OCI-LY3 (cell line): ENCODE measurements at regions not wholly inside any gene's neighbourhood (a gene's known extent, or its start where the extent isn't known, plus 50 kb on each side); places are given as distances from the start of the nearest gene placed in this dataset.
A peak's percentile ranks its signal among the peaks of the same experiment; 100 is the strongest.
"Not testable (repeated sequence)": the region's sequence is repeated elsewhere in the genome, so short reads cannot be mapped to it uniquely, and the experiment has no call there.

Source experiments
- H2AFZ ChIP-seq: fragments of 200-600, 300-600 bp; shearing (Covaris generic); 2 replicates; pipeline ENCODE4 v1.6.0; 2014; ENCODE audit warnings: antibody characterized with exemption, low read depth, low read length
- H3K27ac ChIP-seq: fragments of 200-600, 300-600 bp; sonication (generic); 2 replicates; pipeline ENCODE4 v1.5.1; 2014; ENCODE audit warnings: mild to moderate bottlenecking, low read length, moderate library complexity, mixed read lengths
- H3K27me3 ChIP-seq: fragments of 200-600, 300-600 bp; sonication (generic); 2 replicates; pipeline ENCODE4 v1.6.1; 2014; ENCODE audit warnings: low read depth, low read length, mixed read lengths
- H3K36me3 ChIP-seq: fragments of 200-600, 300-600 bp; sonication (generic); replicated peaks from 2 replicates; pipeline ENCODE3; 2014; ENCODE audit warnings: low read depth, low read length, mixed read lengths
- H3K4me1 ChIP-seq: fragments of 300-600, 200-600 bp; sonication (generic); 2 replicates; pipeline ENCODE4 v1.6.1; 2014; ENCODE audit warnings: low read length, mixed read lengths
- H3K4me2 ChIP-seq: fragments of 200-600, 300-600 bp; sonication (generic); 2 replicates; pipeline ENCODE4 v1.6.1; 2014; ENCODE audit warnings: low read length, mixed read lengths
- H3K4me3 ChIP-seq: fragments of 300-600, 200-600 bp; sonication (generic); 2 replicates; pipeline ENCODE4 v1.5.1; 2014; ENCODE audit warnings: antibody characterized with exemption, mild to moderate bottlenecking, low read length, moderate library complexity
- H3K79me2 ChIP-seq: fragments of 300-600, 200-600 bp; shearing (Covaris generic); 2 replicates; pipeline ENCODE4 v1.6.1; 2014; ENCODE audit warnings: mild to moderate bottlenecking, low read length, mixed read lengths
- H3K9ac ChIP-seq: fragments of 300-600, 200-600 bp; shearing (Covaris generic); 2 replicates; pipeline ENCODE4 v1.6.0; 2014; ENCODE audit warnings: mild to moderate bottlenecking, low read length, moderate library complexity
- H3K9me3 ChIP-seq: fragments of 200-600, 300-600 bp; shearing (Covaris generic); 2 replicates; pipeline ENCODE4 v1.6.1; 2014; ENCODE audit warnings: low read length, mixed read lengths; ENCODE audit not compliant: insufficient read depth
- H4K20me1 ChIP-seq: fragments of 200-600, 300-600 bp; sonication (generic); 2 replicates; pipeline ENCODE4 v1.6.1; 2016; ENCODE audit warnings: low read length, mixed read lengths; ENCODE audit not compliant: insufficient read depth
- EZH2phosphoT487 ChIP-seq: fragments of 200-600 bp; shearing (Covaris generic); IDR thresholded peaks from 2 replicates; pipeline ENCODE4 v1.6.1; 2018; ENCODE audit warnings: antibody characterized with exemption, mixed run types, low read depth
- TF ChIP-seq, protein P1 (sequence below): fragments of 200-600, 300-600 bp; sonication (generic); IDR thresholded peaks from 2 replicates; pipeline ENCODE4 v1.5.1; 2014; ENCODE audit warnings: antibody characterized with exemption, low read length, low read depth

DNA sequence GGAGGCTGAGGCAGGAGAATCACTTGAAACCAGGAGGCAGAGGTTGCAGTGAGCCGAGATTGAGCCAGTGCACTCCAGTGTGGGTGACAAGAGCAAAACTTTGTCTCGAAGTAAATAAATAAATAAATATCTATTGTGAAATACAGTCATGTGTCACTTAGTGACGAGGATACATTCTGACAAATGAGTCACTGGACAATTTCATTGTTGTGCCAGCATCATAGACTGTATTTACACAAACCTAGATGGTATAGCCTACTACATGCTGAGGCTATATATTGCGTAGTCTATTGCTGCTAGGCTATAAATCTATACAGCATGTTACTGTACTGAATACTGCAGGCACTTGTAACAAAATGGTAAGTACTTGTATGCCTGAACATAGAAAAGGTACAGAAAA, 61.1 kb upstream of the CCL21 start:
- peaks cover 10% of the 10 kb centered on the region for H3K27me3 ChIP-seq
- H3K9ac ChIP-seq: no peak overlapping the region
- no peaks in the 10 kb centered on the region for H4K20me1 ChIP-seq
- H3K9me3 ChIP-seq: no peaks in the 10 kb centered on the region
- no peak overlapping the region for H3K4me3 ChIP-seq
- H2AFZ ChIP-seq: no peak overlapping the region
- TF ChIP-seq, protein P1, sequence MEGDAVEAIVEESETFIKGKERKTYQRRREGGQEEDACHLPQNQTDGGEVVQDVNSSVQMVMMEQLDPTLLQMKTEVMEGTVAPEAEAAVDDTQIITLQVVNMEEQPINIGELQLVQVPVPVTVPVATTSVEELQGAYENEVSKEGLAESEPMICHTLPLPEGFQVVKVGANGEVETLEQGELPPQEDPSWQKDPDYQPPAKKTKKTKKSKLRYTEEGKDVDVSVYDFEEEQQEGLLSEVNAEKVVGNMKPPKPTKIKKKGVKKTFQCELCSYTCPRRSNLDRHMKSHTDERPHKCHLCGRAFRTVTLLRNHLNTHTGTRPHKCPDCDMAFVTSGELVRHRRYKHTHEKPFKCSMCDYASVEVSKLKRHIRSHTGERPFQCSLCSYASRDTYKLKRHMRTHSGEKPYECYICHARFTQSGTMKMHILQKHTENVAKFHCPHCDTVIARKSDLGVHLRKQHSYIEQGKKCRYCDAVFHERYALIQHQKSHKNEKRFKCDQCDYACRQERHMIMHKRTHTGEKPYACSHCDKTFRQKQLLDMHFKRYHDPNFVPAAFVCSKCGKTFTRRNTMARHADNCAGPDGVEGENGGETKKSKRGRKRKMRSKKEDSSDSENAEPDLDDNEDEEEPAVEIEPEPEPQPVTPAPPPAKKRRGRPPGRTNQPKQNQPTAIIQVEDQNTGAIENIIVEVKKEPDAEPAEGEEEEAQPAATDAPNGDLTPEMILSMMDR: no peak
- TF ChIP-seq EZH2phosphoT487: no peak
- no peaks in the 10 kb centered on the region for H3K79me2 ChIP-seq
- H3K4me2 ChIP-seq: no peak overlapping the region
- no peaks in the 10 kb centered on the region for H3K36me3 ChIP-seq
- no peaks in the 10 kb centered on the region for H3K4me1 ChIP-seq
- no peak overlapping the region for H3K27ac ChIP-seq

DNA sequence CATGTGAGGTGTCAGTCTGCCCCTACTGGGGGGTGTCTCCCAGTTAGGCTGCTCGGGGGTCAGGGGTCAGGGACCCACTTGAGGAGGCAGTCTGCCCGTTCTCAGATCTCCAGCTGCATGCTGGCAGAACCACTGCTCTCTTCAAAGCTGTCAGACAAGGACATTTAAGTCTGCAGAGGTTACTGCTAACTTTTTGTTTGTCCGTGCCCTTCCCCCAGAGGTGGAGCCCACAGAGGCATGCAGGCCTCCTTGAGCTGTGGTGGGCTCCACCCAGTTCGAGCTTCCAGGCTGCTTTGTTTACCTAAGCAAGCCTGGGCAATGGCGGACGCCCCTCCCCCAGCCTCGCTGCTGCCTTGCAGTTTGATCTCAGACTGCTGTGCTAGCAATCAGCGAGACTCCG, 57.2 kb upstream of the CCL21 start:
- H4K20me1 ChIP-seq, H2AFZ ChIP-seq, H3K79me2 ChIP-seq: not testable (repeated sequence)

DNA sequence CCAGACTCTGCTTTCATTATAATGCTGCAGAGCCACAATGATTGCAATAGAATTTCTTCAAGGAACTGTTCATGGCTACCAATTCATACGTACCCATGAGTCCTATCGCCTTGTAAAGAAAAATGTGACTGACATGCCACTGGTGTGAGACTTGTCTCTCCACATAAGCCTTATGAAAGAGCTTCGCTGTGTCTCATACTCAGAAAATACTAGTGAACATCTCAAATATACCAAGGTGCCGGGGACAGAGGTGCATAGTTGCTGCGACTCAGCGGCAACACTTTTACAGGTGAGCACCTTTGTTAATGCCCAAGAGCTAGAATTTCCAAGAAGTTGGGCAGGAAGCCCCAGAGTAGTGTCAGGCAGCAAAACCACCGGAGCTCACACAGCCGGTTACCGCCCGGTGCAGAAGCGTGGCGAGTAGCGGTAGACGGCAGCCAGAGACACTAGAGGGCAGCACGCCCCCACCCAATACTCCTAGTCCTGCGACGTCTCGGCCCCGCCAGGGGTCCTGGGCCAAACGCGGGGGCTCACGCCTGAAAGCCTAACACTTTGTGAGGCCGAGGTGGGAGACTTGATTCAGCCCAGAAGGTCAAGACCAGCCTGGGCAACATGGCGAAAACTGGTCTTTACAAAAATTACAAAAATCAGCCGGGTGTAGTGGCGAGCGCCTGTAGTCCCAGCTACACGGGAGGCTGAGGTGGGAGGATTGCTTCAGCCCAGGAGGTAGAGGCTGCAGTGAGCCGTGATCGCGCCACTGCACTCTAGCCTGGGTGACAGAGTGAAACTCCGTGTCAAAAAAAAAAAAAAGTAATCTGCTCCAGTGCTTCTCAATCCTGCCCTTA, 50.5 kb upstream of the CCL21 start:
- not testable (repeated sequence) for H3K9me3 ChIP-seq, H3K4me1 ChIP-seq, H3K79me2 ChIP-seq, H3K9ac ChIP-seq, H3K4me3 ChIP-seq, H4K20me1 ChIP-seq, H2AFZ ChIP-seq, H3K27ac ChIP-seq, H3K36me3 ChIP-seq
- Histone ChIP-seq H3K27me3 (peaks cover 16% of the 10 kb centered on the region), H3K4me2 (peak overlapping the region; percentile 10; the same call in 1 of the 2 replicates)
- TF ChIP-seq, protein P1: peak; percentile 80

More for the DNA sequence above, 57.2 kb upstream of the CCL21 start:
- H3K4me3 ChIP-seq, H3K4me2 ChIP-seq, H3K36me3 ChIP-seq, H3K27ac ChIP-seq, H3K27me3 ChIP-seq, H3K9ac ChIP-seq, H3K4me1 ChIP-seq, H3K9me3 ChIP-seq: not testable (repeated sequence)
